Neural cell (in vitro differentiated cells): ENCODE measurements at regions not wholly inside any gene's neighbourhood (a gene's known extent, or its start where the extent isn't known, plus 50 kb on each side); places are given as distances from the start of the nearest gene placed in this dataset.

Experiments
- H2AFZ ChIP-seq: fragments of 200-600, 300-800 bp; sonication (generic), shearing (Covaris generic); 2 replicates; pipeline ENCODE4 v1.6.0; 2014; ENCODE audit warnings: low read depth, mild to moderate bottlenecking, antibody characterized with exemption, low read length, moderate library complexity
- H3F3A ChIP-seq: fragments of 200-600 bp; shearing (Covaris generic); 2 replicates; pipeline ENCODE4 v1.6.1; 2016; ENCODE audit warnings: mild to moderate bottlenecking, moderate library complexity, mixed read lengths, antibody characterized with exemption, low read length; ENCODE audit not compliant: insufficient read depth, poor library complexity, severe bottlenecking
- H3K27ac ChIP-seq: fragments of 200-600, 300-800 bp; sonication (generic), shearing (Covaris generic); 2 replicates; pipeline ENCODE4 v1.5.1; 2014; ENCODE audit warnings: mild to moderate bottlenecking, low read length, moderate library complexity
- H3K27me3 ChIP-seq: fragments of 300-800, 200-600 bp; sonication (generic), shearing (Covaris generic); 2 replicates; pipeline ENCODE4 v1.6.0; 2014; ENCODE audit warnings: mild to moderate bottlenecking, low read depth, low read length, moderate library complexity; ENCODE audit not compliant: insufficient read depth
- H3K36me3 ChIP-seq: fragments of 300-800, 200-600 bp; sonication (generic), shearing (Covaris generic); 2 replicates; pipeline ENCODE4 v1.5.1; 2014; ENCODE audit warnings: mild to moderate bottlenecking, antibody characterized with exemption, low read length, moderate library complexity; ENCODE audit not compliant: insufficient read depth
- H3K4me2 ChIP-seq: fragments of 300-800, 200-600 bp; sonication (generic), shearing (Covaris generic); 2 replicates; pipeline ENCODE4 v1.6.0; 2014; ENCODE audit warnings: mild to moderate bottlenecking, low read length
- H3K4me3 ChIP-seq: fragments of 300-800, 200-600 bp; sonication (generic), shearing (Covaris generic); 2 replicates; pipeline ENCODE4 v1.5.1; 2014; ENCODE audit warnings: mild to moderate bottlenecking, low read length, moderate library complexity
- H3K79me2 ChIP-seq: fragments of 200-600 bp; shearing (Covaris generic); replicated peaks from 2 replicates; pipeline ENCODE4 v1.6.0; 2014; ENCODE audit warnings: mild to moderate bottlenecking, low read length, moderate library complexity; ENCODE audit not compliant: insufficient read depth
- H3K9ac ChIP-seq: fragments of 300-800, 200-600 bp; sonication (generic), shearing (Covaris generic); 2 replicates; pipeline ENCODE4 v1.6.1; 2016; ENCODE audit warnings: mild to moderate bottlenecking, low read length, mixed read lengths
- H3K9me2 ChIP-seq: fragments of 200-600 bp; shearing (Covaris generic); 2 replicates; pipeline ENCODE4 v1.6.1; 2016; ENCODE audit warnings: mild to moderate bottlenecking, low read length, mixed read lengths; ENCODE audit not compliant: insufficient read depth
- H3K9me3 ChIP-seq: fragments of 200-600, 300-800 bp; sonication (generic), shearing (Covaris generic); 2 replicates; pipeline ENCODE4 v1.6.1; 2016; ENCODE audit warnings: mild to moderate bottlenecking, mixed run types, low read length, moderate library complexity, mixed read lengths
- H4K20me1 ChIP-seq: fragments of 200-600 bp; shearing (Covaris generic); 2 replicates; pipeline ENCODE4 v1.6.1; 2016; ENCODE audit warnings: mild to moderate bottlenecking, mixed run types; ENCODE audit not compliant: insufficient read depth
- CTCF ChIP-seq: fragments of 450-650 bp; IDR thresholded peaks from 2 replicates; pipeline ENCODE4 v1.5.1; 2014; ENCODE audit warnings: antibody characterized with exemption, mild to moderate bottlenecking, moderate library complexity; ENCODE audit not compliant: poor library complexity, severe bottlenecking
- EP300 ChIP-seq: fragments of 450-650 bp; conservative IDR thresholded peaks from 2 replicates; pipeline ENCODE4 v1.6.1; 2014; ENCODE audit warnings: antibody characterized with exemption, mild to moderate bottlenecking, moderate library complexity; ENCODE audit not compliant: poor library complexity, severe bottlenecking
- EZH2 ChIP-seq: fragments of 200-600, 300-800 bp; shearing (Covaris generic), sonication (generic); IDR thresholded peaks from 2 replicates; pipeline ENCODE4 v1.6.1; 2014; ENCODE audit warnings: antibody characterized with exemption, low read length, borderline replicate concordance, mild to moderate bottlenecking; ENCODE audit not compliant: insufficient read depth, poor library complexity, severe bottlenecking
- MXI1 ChIP-seq: fragments of 450-650 bp; conservative IDR thresholded peaks from 2 replicates; pipeline ENCODE4 v1.6.1; 2014; ENCODE audit warnings: antibody characterized with exemption, mild to moderate bottlenecking; ENCODE audit not compliant: poor library complexity, severe bottlenecking
- POLR2AphosphoS5 ChIP-seq: IDR thresholded peaks from 2 replicates; pipeline ENCODE4 v1.6.1; 2012
- RAD21 ChIP-seq: fragments of 450-650 bp; conservative IDR thresholded peaks from 2 replicates; pipeline ENCODE4 v1.6.1; 2014; ENCODE audit warnings: antibody characterized with exemption, mild to moderate bottlenecking, moderate library complexity
- SMC3 ChIP-seq: fragments of 450-650 bp; conservative IDR thresholded peaks from 2 replicates; pipeline ENCODE4 v1.6.1; 2014; ENCODE audit warnings: antibody characterized with exemption, mild to moderate bottlenecking, moderate library complexity; ENCODE audit not compliant: poor library complexity
- TAF1 ChIP-seq: IDR thresholded peaks from 2 replicates; pipeline ENCODE4 v1.6.1; 2012; ENCODE audit warnings: low read depth
- TF ChIP-seq, protein P1 (sequence below): IDR thresholded peaks from 2 replicates; pipeline ENCODE4 v1.6.1; 2012; ENCODE audit warnings: borderline replicate concordance

- no peak for TF ChIP-seq EZH2
- TF ChIP-seq TAF1: no peak
- no peak for TF ChIP-seq POLR2AphosphoS5
- TF ChIP-seq SMC3: no peak
- no peak for TF ChIP-seq RAD21
- TF ChIP-seq MXI1: no peak
- TF ChIP-seq, protein P1, sequence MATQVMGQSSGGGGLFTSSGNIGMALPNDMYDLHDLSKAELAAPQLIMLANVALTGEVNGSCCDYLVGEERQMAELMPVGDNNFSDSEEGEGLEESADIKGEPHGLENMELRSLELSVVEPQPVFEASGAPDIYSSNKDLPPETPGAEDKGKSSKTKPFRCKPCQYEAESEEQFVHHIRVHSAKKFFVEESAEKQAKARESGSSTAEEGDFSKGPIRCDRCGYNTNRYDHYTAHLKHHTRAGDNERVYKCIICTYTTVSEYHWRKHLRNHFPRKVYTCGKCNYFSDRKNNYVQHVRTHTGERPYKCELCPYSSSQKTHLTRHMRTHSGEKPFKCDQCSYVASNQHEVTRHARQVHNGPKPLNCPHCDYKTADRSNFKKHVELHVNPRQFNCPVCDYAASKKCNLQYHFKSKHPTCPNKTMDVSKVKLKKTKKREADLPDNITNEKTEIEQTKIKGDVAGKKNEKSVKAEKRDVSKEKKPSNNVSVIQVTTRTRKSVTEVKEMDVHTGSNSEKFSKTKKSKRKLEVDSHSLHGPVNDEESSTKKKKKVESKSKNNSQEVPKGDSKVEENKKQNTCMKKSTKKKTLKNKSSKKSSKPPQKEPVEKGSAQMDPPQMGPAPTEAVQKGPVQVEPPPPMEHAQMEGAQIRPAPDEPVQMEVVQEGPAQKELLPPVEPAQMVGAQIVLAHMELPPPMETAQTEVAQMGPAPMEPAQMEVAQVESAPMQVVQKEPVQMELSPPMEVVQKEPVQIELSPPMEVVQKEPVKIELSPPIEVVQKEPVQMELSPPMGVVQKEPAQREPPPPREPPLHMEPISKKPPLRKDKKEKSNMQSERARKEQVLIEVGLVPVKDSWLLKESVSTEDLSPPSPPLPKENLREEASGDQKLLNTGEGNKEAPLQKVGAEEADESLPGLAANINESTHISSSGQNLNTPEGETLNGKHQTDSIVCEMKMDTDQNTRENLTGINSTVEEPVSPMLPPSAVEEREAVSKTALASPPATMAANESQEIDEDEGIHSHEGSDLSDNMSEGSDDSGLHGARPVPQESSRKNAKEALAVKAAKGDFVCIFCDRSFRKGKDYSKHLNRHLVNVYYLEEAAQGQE: no peak
- no peak for TF ChIP-seq EP300
- no peak for TF ChIP-seq CTCF
- Histone ChIP-seq H3K79me2 (no peaks in the 10 kb centered on the region), H3K9me3 (no peaks in the 10 kb centered on the region)
These were observed 60.2 kb upstream of the TRIO start for GRCh38 chr5:14082973-14083372.

GRCh38 chr5:14082523-14082922 is 60.6 kb upstream of the TRIO start:
- H2AFZ ChIP-seq: no peak overlapping the region
- no peaks in the 10 kb centered on the region for H4K20me1 ChIP-seq
- no peak overlapping the region for H3K4me3 ChIP-seq
- no peak for TF ChIP-seq MXI1
- TF ChIP-seq RAD21: no peak
- no peak for TF ChIP-seq POLR2AphosphoS5
- TF ChIP-seq, protein P1: no peak
- no peak for TF ChIP-seq EP300
- no peak for TF ChIP-seq TAF1
- no peak for TF ChIP-seq EZH2
- no peak for TF ChIP-seq CTCF
- TF ChIP-seq SMC3: no peak
- H3K9me3 ChIP-seq: no peaks in the 10 kb centered on the region
- H3K9me2 ChIP-seq: no peaks in the 10 kb centered on the region
- H3K27me3 ChIP-seq: no peaks in the 10 kb centered on the region
- H3K4me2 ChIP-seq: no peak overlapping the region
- H3K27ac ChIP-seq: no peak overlapping the region
- no peaks in the 10 kb centered on the region for H3K79me2 ChIP-seq
- H3K36me3 ChIP-seq: no peaks in the 10 kb centered on the region
- no peak overlapping the region for H3K9ac ChIP-seq
- H3F3A ChIP-seq: no peaks in the 10 kb centered on the region

More at GRCh38 chr5:14082973-14083372, 60.2 kb upstream of the TRIO start:
- no peak overlapping the region for H3K4me2 ChIP-seq
- H3K9me2 ChIP-seq: no peaks in the 10 kb centered on the region
- H3K9ac ChIP-seq: no peak overlapping the region
- no peak overlapping the region for H2AFZ ChIP-seq
- no peaks in the 10 kb centered on the region for H3F3A ChIP-seq
- no peak overlapping the region for H3K27ac ChIP-seq
- no peaks in the 10 kb centered on the region for H3K36me3 ChIP-seq
- no peaks in the 10 kb centered on the region for H4K20me1 ChIP-seq
- no peak overlapping the region for H3K4me3 ChIP-seq
- no peaks in the 10 kb centered on the region for H3K27me3 ChIP-seq
